ENCODE measurements at regions not wholly inside any gene's neighbourhood (a gene's known extent, or its start where the extent isn't known, plus 50 kb on each side); places are given as distances from the start of the nearest gene placed in this dataset.

DNA sequence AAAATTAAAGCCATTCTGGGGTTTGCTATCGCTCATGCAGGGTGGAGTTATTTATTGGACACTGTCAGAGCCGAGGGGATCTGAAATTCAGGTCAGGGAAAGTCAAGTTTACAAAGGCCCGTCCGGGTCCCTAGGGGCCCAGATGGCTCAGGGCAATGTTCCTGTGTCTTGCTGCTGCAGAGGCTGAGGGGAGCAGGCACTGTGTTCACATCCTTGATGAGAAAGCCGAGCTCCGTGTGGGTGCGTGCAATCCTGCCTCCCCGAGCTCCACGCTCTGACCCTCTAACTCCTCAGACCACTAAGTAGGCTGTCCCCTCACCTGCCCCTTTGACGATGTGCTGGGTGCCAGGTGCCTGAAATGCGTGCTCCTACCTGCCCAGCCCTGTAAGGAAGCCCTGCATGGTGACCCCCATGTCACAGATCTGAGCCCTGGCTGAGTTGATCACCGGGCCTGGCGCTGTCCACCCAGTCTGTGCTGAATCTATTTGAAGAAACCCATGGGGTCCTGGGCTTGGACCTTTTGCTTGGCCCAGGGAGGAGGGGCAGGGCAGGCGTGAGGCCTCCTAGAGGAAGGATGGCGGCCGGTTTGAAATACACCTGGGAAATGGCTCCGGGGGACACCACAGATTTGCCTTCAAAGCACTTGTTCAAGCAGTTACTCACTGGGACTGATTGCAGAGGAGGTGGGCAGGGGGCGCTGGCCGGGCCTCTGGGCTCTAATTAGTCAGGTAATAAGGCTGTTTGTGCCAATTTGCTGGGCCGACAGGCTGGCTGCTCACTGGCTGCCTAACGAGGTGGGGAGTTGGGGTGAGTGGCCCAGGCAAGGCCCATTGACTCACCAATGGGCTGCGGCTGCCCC, 204.3 kb downstream of the KIF26A start:
- no peak for ATAC-seq
- peaks cover 2 to 31% (median 20%) of the 10 kb centered on the region in 5 donors for H3K27me3 Mint-ChIP-seq
- peaks cover 3 to 20% (median 14%) of the 10 kb centered on the region in 9 donors for H3K9me3 Mint-ChIP-seq
- H3K4me3 Mint-ChIP-seq, result no peak overlapping the region
- DNase-seq, result peak in 1 of 10 donors; percentile 24
- peaks cover 0 to 7% (median 3%) of the 10 kb centered on the region in 4 donors for H3K4me1 Mint-ChIP-seq
- peaks cover 0 to 15% (median 9%) of the 10 kb centered on the region in 3 donors for H3K36me3 Mint-ChIP-seq
- POLR2A ChIA-PET, result interaction anchor here (1.0 kb wide), 1 partner anchor 12 kb away, joined by 3 read pairs; no protein-coding TSS in a partner anchor
- no peak overlapping the region for H3K27ac Mint-ChIP-seq

DNA sequence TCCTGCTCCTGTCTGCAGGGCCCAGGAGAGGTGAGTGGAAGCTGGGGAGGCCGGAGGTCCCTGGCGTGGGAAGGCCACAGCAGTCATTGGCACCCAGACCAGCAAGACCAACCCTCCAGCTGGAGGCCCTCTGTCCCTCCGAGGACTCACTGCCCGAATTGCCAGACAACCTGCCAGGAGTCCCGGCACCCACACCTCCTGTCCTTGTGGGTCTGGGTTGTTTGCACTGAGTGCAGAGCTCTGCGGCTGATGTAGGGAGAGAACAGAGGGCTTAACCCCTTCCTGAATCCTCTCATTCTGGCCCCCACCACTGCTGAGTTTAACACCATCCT, 204.9 kb downstream of the KIF26A start:
- ATAC-seq (no peak), DNase-seq (no peak)
- POLR2A ChIA-PET, result interaction anchor here (1.0 kb wide), 1 partner anchor 12 kb away, joined by 3 read pairs; no protein-coding TSS in a partner anchor
- peaks cover 2 to 31% (median 20%) of the 10 kb centered on the region in 5 donors for H3K27me3 Mint-ChIP-seq
- H3K36me3 Mint-ChIP-seq, result peaks cover 0 to 12% (median 8%) of the 10 kb centered on the region in 3 donors
- H3K4me3 Mint-ChIP-seq, result no peak overlapping the region
- peaks cover under 1 to 18% (median 12%) of the 10 kb centered on the region in 9 donors for H3K9me3 Mint-ChIP-seq
- H3K4me1 Mint-ChIP-seq, result peaks cover 0 to 7% (median 3%) of the 10 kb centered on the region in 4 donors
- no peak overlapping the region for H3K27ac Mint-ChIP-seq

DNA sequence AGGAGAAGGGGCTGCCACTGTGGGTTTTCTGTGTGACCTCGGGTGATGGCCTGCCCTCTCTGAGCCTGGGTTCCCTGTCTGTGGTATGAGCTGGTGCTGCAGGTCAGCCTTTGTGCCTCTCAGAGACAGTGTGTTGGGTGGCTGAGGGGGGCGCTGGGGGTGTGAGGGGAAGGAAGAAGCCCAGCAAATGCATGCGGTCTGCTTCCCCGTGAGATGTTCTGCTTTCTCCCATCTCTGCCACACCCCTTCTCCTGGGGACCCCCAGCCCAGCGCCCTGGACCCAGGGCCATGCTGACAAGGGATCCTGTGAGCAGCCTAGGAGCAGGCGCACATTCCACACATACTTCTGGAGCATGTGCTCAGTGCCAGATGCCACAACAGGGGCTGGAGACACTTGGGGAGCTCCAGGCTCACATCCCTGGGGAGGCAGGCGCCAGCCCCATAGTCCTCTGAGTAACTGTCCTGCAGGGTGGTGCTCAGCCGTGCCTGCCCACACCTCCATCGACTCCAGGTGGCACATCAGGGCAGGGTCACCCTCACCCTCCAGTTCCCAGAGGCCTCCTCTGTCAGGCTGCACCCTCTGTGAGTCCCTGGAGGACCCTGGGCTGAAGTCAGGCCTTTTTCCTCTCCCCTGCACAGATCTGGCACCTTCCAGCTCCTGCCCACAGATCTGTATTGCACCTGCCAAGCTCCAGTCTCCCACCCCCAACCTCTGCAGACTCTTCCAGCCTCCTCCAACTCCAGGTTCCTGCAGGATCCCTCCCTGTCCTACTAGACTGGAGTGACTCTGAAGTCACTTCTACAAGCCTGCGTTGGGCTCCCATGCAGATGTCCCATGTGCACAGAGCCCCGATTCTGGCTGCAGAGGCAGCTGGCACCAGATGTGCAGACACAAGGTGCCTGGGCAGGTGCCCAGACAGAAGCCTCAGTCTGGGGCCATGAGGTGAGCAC, 205.6 kb downstream of the KIF26A start:
- H3K27ac Mint-ChIP-seq, result no peak overlapping the region
- H3K4me3 Mint-ChIP-seq, result no peak overlapping the region
- peaks cover 0 to 11% (median 5%) of the 10 kb centered on the region in 9 donors for H3K9me3 Mint-ChIP-seq
- ATAC-seq (no peak), DNase-seq (peak in 1 of 10 donors; percentile 48)
- H3K27me3 Mint-ChIP-seq, result peaks cover 2 to 31% (median 14%) of the 10 kb centered on the region in 5 donors
- H3K36me3 Mint-ChIP-seq, result peaks cover 0 to 6% (median 2%) of the 10 kb centered on the region in 3 donors
- H3K4me1 Mint-ChIP-seq, result peaks cover 0 to 7% (median 3%) of the 10 kb centered on the region in 4 donors
- POLR2A ChIA-PET, result interaction anchor here (1.0 kb wide), 1 partner anchor 13 kb away, joined by 3 read pairs; no protein-coding TSS in a partner anchor

DNA sequence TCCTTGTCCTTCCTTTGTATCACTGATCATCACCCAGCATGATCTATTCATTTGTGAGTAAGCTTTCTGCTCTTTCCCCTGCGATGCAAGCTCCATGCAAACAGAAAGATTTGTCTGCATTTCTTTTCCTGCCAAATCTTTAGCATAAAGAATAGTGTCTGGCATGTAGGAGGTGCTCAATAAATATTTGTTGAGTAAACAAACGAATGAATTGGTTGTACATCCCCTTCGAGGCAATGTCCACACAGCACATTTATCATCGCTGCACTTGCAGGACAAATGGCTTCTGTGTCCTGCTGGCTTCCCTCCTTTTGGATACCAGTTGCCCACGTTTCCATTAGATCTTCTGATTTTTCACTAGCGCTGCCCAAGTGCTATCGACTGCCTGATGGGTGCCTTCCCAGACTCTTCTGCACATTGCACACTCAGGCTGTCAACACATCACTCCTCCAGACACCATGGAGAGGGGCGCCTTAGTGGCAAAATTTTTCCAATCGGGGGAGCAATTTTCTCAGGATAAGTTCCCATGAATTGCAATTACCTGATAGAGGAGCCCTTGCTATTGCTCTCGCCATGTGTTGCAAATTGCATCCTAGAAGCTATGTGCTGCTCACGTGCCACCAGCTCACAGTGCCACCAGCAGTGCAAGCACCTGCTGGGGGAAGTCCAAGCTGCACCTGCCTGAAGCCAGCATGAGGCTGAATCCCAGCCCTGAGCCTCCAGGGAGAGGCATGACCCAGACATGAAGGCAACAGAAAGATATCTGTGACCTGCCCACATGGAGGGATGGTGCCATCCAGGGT, 206.6 kb downstream of the KIF26A start:
- H3K27ac Mint-ChIP-seq, result peak overlapping the region in 2 of 10 donors; percentile 15 to 35
- peaks cover 0 to 8% (median 4%) of the 10 kb centered on the region in 4 donors for H3K4me1 Mint-ChIP-seq
- no peak overlapping the region for H3K4me3 Mint-ChIP-seq
- H3K27me3 Mint-ChIP-seq, result peaks cover 2 to 31% (median 14%) of the 10 kb centered on the region in 5 donors
- POLR2A ChIA-PET, result no interaction called here
- peaks cover 0 to 2% (median 0%) of the 10 kb centered on the region in 3 donors for H3K36me3 Mint-ChIP-seq
- DNase-seq (peak in 1 of 10 donors; percentile 38), ATAC-seq (no peak)
- H3K9me3 Mint-ChIP-seq, result peaks cover 0 to 6% (median 0%) of the 10 kb centered on the region in 9 donors

DNA sequence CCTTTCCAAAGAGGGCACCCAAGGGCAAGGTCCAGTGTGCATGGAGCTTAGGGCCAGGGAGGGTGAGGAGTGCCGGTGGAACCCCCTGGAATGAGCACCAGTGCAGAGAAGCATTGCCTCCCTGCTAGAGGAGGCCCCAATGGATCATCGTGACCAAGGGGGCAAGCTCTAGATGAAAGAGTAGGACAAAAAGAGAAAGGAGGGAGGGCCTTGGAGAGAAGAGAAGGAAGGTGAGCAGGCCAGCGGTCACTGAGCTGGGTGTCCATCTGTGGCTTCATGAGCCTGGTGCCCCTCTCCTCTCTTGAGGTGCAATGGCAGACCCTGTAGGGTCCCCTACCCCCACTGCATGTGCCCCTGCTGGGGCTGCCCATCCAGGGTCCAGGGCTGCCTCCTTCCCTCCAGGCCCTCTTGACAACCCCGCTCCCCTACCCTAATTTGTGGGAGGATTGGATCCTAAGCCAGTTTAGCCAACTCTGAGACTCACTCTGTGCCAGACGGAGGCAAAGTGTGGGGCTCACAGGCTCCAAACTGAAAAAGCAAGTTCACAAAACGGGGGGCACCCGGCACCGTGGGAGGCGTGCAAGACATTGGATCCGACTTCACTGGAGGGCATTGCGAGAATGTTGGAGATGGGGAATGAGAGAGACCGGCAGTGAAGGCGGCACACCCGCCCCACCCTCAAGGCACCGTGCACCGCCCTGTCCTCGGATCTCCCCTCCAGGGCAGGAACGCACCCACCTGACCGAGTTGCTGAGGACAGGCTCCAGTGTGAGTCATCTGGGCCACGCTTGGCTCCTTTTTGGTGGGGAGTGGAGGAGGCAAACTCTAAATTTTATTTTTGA, 207.5 kb downstream of the KIF26A start:
- Mint-ChIP-seq H3K4me3 (no peak overlapping the region), H3K4me1 (peaks cover 0 to 8% (median 4%) of the 10 kb centered on the region in 4 donors), H3K36me3 (peaks cover 0 to 2% (median 0%) of the 10 kb centered on the region in 3 donors), H3K9me3 (peaks cover 0 to 3% (median 0%) of the 10 kb centered on the region in 9 donors), H3K27ac (peak overlapping the region in 1 of 10 donors; percentile 15), H3K27me3 (peaks cover 2 to 31% (median 10%) of the 10 kb centered on the region in 5 donors)
- DNase-seq (peak in 1 of 10 donors; percentile 21), ATAC-seq (no peak)
- POLR2A ChIA-PET, result no interaction called here

DNA sequence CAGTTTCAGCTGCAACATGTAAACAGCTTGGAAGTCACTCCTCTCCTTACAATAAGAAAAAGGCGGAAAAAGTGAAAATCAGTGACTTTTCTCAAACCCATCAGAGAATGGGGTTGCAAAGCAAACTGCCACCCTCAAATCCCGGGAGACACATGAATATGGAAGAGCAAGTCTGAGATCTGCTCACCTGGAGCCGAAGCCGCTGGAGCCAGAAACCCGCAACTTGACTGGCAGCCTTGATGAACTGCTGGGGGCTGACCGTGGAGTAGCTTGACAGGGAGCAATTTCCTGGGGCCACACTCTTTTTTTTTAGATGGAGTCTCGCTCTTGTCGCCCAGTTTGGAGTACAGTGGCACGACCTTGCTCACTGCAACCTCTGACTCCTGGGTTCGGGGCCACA, 208.2 kb downstream of the KIF26A start:
- Mint-ChIP-seq H3K4me1 (peaks cover 0 to 8% (median 3%) of the 10 kb centered on the region in 4 donors), H3K4me3 (no peak overlapping the region), H3K9me3 (peaks cover 0 to 3% (median 0%) of the 10 kb centered on the region in 9 donors), H3K27ac (no peak overlapping the region), H3K27me3 (peaks cover 2 to 28% (median 9%) of the 10 kb centered on the region in 5 donors), H3K36me3 (peaks cover 0 to 2% (median 0%) of the 10 kb centered on the region in 3 donors)
- POLR2A ChIA-PET, result no interaction called here
- ATAC-seq, result no peak
- DNase-seq, result no peak

DNA sequence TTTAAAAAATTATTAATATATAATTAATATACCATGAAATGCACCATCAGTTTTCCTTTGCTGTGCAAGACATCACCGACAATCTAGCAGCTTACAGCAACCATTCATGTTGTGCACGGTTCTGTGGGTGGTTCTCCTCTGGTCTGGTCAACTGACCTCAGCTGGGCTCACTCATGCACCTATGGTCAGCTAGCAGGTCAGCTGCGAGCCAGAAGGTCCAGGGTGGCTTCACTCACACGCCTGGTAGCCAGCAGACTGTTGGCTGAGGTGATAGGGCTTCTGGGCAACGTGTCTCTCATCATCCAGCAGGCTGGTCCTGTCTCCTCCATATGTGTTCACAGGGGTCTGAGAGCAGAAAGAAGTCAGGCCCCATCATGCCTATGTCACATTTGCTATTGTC, 210.4 kb downstream of the KIF26A start:
- ATAC-seq (no peak), DNase-seq (no peak)
- H3K9me3 Mint-ChIP-seq, result peaks cover 0 to 3% (median 0%) of the 10 kb centered on the region in 9 donors
- H3K27me3 Mint-ChIP-seq, result peaks cover 3 to 25% (median 9%) of the 10 kb centered on the region in 5 donors
- no peaks in the 10 kb centered on the region for H3K36me3 Mint-ChIP-seq
- no peak overlapping the region for H3K4me3 Mint-ChIP-seq
- H3K27ac Mint-ChIP-seq, result no peak overlapping the region
- peaks cover 0 to 7% (median 2%) of the 10 kb centered on the region in 4 donors for H3K4me1 Mint-ChIP-seq
- POLR2A ChIA-PET, result no interaction called here

DNA sequence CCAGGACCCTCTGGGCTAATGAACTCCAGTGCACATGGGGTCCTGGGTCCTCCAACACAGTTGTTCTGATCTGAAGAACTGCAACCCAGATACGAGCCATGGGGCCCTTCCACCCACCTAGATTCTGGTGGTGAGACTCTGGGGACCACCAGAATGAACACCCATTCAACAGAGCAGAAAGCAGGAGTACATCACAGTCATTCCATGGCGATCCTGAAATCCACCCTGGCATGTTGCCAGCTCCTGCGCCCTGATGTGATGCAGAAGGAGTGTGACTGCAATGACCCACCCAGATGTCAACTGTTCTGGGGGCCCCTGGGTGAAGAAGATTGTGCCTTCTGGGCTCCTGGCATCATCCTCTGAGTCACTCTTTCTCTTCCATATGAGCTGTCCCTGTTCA, 211.6 kb downstream of the KIF26A start:
- ATAC-seq (no peak), DNase-seq (peak in 1 of 10 donors; percentile 50)
- Mint-ChIP-seq H3K27me3 (peaks cover 0 to 23% (median 7%) of the 10 kb centered on the region in 5 donors), H3K27ac (peak overlapping the region in 2 of 10 donors; percentile 34 to 45), H3K9me3 (peaks cover 0 to 3% (median 0%) of the 10 kb centered on the region in 9 donors), H3K4me3 (no peak overlapping the region), H3K36me3 (no peaks in the 10 kb centered on the region), H3K4me1 (peaks cover 0 to 11% (median 8%) of the 10 kb centered on the region in 4 donors)
- POLR2A ChIA-PET, result no interaction called here

DNA sequence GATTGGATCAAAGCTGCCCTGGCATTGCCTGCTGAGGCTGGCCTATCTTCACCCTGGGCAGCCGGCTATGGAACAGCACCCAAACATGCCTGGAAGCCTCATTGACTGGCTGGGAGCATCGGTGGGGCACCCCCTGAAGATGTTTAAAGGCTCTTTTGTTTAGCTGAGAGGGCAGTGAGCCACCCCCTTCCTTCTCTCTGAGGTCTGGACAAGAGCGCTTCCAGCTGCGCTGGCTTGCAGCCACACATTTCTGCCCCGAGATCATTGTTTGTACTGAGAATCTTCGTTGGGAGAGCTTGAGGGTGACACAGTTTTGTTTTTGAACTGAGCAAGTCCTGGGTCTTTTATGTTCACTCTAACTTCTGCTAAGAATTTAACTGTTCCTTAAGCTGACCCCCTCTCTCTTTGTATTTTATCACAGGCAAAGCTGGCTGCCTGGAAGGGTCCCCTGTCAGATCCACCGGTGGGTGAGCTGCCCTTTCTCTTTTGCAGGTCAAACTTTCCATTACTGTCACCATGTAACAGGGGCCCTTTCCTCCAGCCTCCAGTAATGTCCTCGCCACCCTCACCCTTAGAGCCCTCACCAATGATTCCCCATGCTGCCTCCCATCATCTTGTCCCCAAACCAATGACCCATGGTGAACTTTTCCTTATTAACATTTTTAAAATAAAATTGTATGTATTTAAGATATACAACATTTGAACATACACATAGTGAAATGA, 212.2 kb downstream of the KIF26A start:
- H3K9me3 Mint-ChIP-seq, result peaks cover 0 to 3% (median 0%) of the 10 kb centered on the region in 9 donors
- H3K36me3 Mint-ChIP-seq, result no peaks in the 10 kb centered on the region
- H3K27ac Mint-ChIP-seq, result peak overlapping the region in 4 of 10 donors; percentile 22 to 69 (median 40)
- no peak overlapping the region for H3K4me3 Mint-ChIP-seq
- H3K27me3 Mint-ChIP-seq, result peaks cover 0 to 17% (median 2%) of the 10 kb centered on the region in 5 donors
- no peak for DNase-seq
- ATAC-seq, result no peak
- peaks cover 0 to 11% (median 8%) of the 10 kb centered on the region in 4 donors for H3K4me1 Mint-ChIP-seq
- POLR2A ChIA-PET, result no interaction called here

DNA sequence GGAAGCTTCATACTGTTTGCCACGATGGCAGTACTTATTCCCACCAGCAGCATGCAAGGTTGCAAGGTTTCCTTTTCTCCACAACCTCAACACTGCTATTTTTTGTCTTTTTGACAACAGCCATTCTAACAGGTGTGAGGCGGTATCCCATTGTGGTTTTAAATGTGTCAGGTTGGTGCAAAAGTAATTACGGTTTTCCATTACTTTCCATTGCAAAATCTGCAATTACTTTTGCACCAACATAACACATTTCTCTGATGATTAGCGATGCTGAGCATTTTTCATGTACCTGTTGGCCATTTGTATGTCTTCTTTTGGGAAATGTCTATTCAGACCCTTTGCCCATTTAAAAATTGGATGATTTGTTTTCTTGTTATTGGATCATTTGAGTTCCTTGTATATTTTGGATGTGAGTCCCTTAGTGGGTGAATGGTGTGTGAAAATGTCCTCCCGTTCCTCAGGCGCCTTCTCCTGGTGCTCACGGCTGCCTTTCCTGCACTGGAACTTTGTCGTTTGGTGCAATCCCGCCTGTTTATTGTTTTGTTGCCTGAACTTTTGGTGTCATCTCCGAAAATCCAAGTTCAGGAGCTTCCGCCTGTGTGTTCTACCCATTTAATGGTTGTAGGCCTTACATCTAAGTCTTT, 213.6 kb downstream of the KIF26A start:
- H3K36me3 Mint-ChIP-seq, result no peaks in the 10 kb centered on the region
- POLR2A ChIA-PET, result no interaction called here
- H3K27me3 Mint-ChIP-seq, result peaks cover 0 to 11% (median 0%) of the 10 kb centered on the region in 5 donors
- ATAC-seq (no peak), DNase-seq (no peak)
- peaks cover 0 to 11% (median 6%) of the 10 kb centered on the region in 4 donors for H3K4me1 Mint-ChIP-seq
- H3K9me3 Mint-ChIP-seq, result peaks cover 0 to 3% (median 0%) of the 10 kb centered on the region in 9 donors
- no peak overlapping the region for H3K4me3 Mint-ChIP-seq
- peak overlapping the region in 1 of 10 donors; percentile 38 for H3K27ac Mint-ChIP-seq

All from naive thymus-derived CD8-positive, alpha-beta T cell (primary cell).